ENCODE measurements at regions not wholly inside any gene's neighbourhood (a gene's known extent, or its start where the extent isn't known, plus 50 kb on each side); places are given as distances from the start of the nearest gene placed in this dataset.

DNA sequence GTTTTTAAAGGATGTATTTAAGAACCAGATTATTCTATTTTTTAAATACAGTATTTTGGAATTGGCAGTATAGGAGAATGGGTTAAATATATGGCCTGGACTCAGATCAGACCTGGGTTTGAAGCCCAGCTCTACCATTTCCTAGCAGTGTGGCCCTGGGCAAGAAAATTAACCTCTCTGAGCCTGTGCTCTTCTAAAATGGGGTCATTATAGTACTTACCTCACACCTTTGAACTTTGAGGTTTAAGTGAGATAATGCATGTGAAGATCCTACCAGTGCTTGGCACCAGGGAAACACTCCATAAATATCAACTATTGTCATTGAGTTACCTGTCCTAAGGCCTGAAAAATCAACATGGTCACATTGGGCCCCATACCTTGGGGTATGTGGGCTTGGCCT lies 93.4 kb upstream of the WSB1 start:
- TF ChIP-seq, protein P1, sequence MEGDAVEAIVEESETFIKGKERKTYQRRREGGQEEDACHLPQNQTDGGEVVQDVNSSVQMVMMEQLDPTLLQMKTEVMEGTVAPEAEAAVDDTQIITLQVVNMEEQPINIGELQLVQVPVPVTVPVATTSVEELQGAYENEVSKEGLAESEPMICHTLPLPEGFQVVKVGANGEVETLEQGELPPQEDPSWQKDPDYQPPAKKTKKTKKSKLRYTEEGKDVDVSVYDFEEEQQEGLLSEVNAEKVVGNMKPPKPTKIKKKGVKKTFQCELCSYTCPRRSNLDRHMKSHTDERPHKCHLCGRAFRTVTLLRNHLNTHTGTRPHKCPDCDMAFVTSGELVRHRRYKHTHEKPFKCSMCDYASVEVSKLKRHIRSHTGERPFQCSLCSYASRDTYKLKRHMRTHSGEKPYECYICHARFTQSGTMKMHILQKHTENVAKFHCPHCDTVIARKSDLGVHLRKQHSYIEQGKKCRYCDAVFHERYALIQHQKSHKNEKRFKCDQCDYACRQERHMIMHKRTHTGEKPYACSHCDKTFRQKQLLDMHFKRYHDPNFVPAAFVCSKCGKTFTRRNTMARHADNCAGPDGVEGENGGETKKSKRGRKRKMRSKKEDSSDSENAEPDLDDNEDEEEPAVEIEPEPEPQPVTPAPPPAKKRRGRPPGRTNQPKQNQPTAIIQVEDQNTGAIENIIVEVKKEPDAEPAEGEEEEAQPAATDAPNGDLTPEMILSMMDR (IDR thresholded peaks at IDR 0.05) = no peak
- no peak for TF ChIP-seq POLR2A (IDR thresholded peaks at IDR 0.05)

Data from breast epithelium (tissue), 3 donors.